Keratinocyte (primary cell): ENCODE measurements at regions not wholly inside any gene's neighbourhood (a gene's known extent, or its start where the extent isn't known, plus 50 kb on each side); places are given as distances from the start of the nearest gene placed in this dataset.

Experiments
- CTCF ChIP-seq, 3 experiments: IDR thresholded peaks in 1 of 3; conservative IDR thresholded peaks in 1 of 3; optimal IDR thresholded peaks in 1 of 3; 2 replicates in 2 of 3; 3 replicates in 1 of 3; pipeline versions ENCODE3 to v1.5.1; 2011; ENCODE audit warnings: low read length in 3 of 3, mild to moderate bottlenecking in 3 of 3, moderate library complexity in 2 of 3, control low read depth in 1 of 3, inconsistent platforms in 1 of 3; ENCODE audit not compliant: insufficient read depth in 2 of 3; ENCODE audit errors: extremely low read depth in 1 of 3
- EZH2 ChIP-seq: IDR thresholded peaks from one replicate; pipeline ENCODE4 v1.6.1; 2012; ENCODE audit warnings: inconsistent platforms, mild to moderate bottlenecking, low read length, moderate library complexity

GRCh38 chr9:92206488-92206887, 87.0 kb downstream of the IARS1 start:
- no peak for TF ChIP-seq CTCF (optimal IDR thresholded peaks at IDR 0.05 in 1 of 3, IDR thresholded peaks at IDR 0.05 in 1 of 3, conservative IDR thresholded peaks at IDR 0.05 in 1 of 3; ENCODE audit: extremely low read depth in 1 of 3, insufficient read depth in 2 of 3, low read length in 3 of 3)
- TF ChIP-seq EZH2 = no peak
